Prostate gland (tissue), 2 donors: ENCODE measurements at regions not wholly inside any gene's neighbourhood (a gene's known extent, or its start where the extent isn't known, plus 50 kb on each side); places are given as distances from the start of the nearest gene placed in this dataset.

Source experiments
- CTCF ChIP-seq, 4 experiments: fragments of 200-600 bp in 2 of 4; fragments of 450-650 bp in 2 of 4; sonication (generic) in 2 of 4; IDR thresholded peaks; 1 replicate in 3 of 4; 2 replicates in 1 of 4; pipeline ENCODE4 v1.5.1; 2016 to 2019; ENCODE audit warnings: antibody characterized with exemption in 4 of 4, mild to moderate bottlenecking in 2 of 4, moderate library complexity in 2 of 4
- POLR2A ChIP-seq: fragments of 450-650 bp; IDR thresholded peaks from one replicate; pipeline ENCODE4 v1.6.1; 2016; ENCODE audit warnings: antibody characterized with exemption, mild to moderate bottlenecking
- POLR2AphosphoS5 ChIP-seq: sonication (generic); formaldehyde crosslinking; IDR thresholded peaks from one replicate; pipeline ENCODE4 v1.6.1; 2017; ENCODE audit warnings: antibody characterized with exemption

DNA sequence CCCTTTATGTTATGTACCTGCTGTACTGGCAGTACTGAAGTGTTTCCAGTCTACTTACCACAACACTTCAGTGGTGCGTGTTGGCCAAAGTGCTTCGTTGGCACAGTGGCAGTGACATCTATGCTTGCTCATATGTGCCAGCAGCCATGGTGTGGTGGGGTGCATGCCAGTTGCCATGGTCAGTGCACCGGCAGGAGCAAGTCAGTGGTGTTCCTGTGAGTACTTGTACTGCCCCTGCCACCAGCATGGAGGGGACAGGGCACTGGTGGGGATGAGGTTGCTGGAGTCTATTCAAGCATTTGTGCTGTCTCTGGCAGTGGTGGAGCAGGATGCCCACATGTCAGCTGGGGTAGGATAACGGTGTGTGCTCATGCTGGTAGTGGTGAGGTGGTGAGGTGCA lies 800.0 kb downstream of the TRHDE start:
- TF ChIP-seq CTCF (IDR thresholded peaks at IDR 0.05) (no peak), POLR2A (no peak), POLR2AphosphoS5 (no peak)
